Uterus (tissue), 2 donors: ENCODE measurements at regions not wholly inside any gene's neighbourhood (a gene's known extent, or its start where the extent isn't known, plus 50 kb on each side); places are given as distances from the start of the nearest gene placed in this dataset.

Experiments used
- CTCF ChIP-seq, 4 experiments: fragments of 200-600 bp in 2 of 4; fragments of 450-650 bp in 2 of 4; sonication (generic) in 2 of 4; IDR thresholded peaks; one replicate each; pipeline ENCODE4 v1.5.1; 2016 to 2019; ENCODE audit warnings: antibody characterized with exemption in 4 of 4, mild to moderate bottlenecking in 2 of 4, moderate library complexity in 1 of 4
- POLR2A ChIP-seq, 2 donors: fragments of 450-650 bp; IDR thresholded peaks; one replicate each; pipeline ENCODE4 v1.6.1; 2016; ENCODE audit warnings: antibody characterized with exemption in 2 of 2, mild to moderate bottlenecking in 1 of 2, moderate library complexity in 1 of 2

- no peak for TF ChIP-seq CTCF (IDR thresholded peaks at IDR 0.05)
- no peak for TF ChIP-seq POLR2A (IDR thresholded peaks at IDR 0.05)
Observed at GRCh38 chr5:92372766-92373165, 989.6 kb upstream of the ARRDC3 start.
